Panc1 (cell line): ENCODE measurements at regions not wholly inside any gene's neighbourhood (a gene's known extent, or its start where the extent isn't known, plus 50 kb on each side); places are given as distances from the start of the nearest gene placed in this dataset.
"Not testable (repeated sequence)": the region's sequence is repeated elsewhere in the genome, so short reads cannot be mapped to it uniquely, and the experiment has no call there.

Source experiments
- ATAC-seq: fragments of 200-7000 bp; cut with Tn5 transposase; 2 replicates; pipeline ENCODE4 v1.9.1; 2020; ENCODE audit warnings: mild to moderate bottlenecking, moderate library complexity
- BruUV-seq: library from RNA; stranded (reverse); fragments of 400-500 nt; replicated peaks from 2 replicates; lab custom pipeline; 2021; lab: Mats Ljungman, UMichigan
- CTCF ChIA-PET: fragments of 300-600 bp; sonication (Branson Sonifier 250); formaldehyde crosslinking; loops from one replicate; lab custom pipeline; 2022; ENCODE audit warnings: antibody characterized with exemption; lab: Charles Lee
- POLR2A ChIA-PET: fragments of 300-600 bp; sonication (Branson Sonifier 250); formaldehyde crosslinking; loops from one replicate; lab custom pipeline; 2022; ENCODE audit warnings: antibody characterized with exemption; lab: Charles Lee
- DNase-seq: peaks from one replicate; pipeline ENCODE4 v3.0.0-alpha.2; 2010; ENCODE audit warnings: low read depth, low spot score
- H3K27ac ChIP-seq: 2 replicates; pipeline ENCODE4 v1.5.1; 2011; ENCODE audit warnings: mild to moderate bottlenecking, low read length, inconsistent platforms
- H3K27me3 ChIP-seq: fragments of 200-500 bp; sonication (Bioruptor generic); 2 replicates; pipeline ENCODE4 v1.6.0; 2014; ENCODE audit warnings: low read length, inconsistent platforms; ENCODE audit not compliant: control insufficient read depth, insufficient read depth
- H3K36me3 ChIP-seq: fragments of 200-500 bp; sonication (Bioruptor generic); 2 replicates; pipeline ENCODE4 v1.5.1; 2014; ENCODE audit warnings: inconsistent platforms, mild to moderate bottlenecking, low read length, moderate library complexity; ENCODE audit not compliant: control insufficient read depth, insufficient read depth
- H3K4me1 ChIP-seq: 2 replicates; pipeline ENCODE4 v1.5.1; 2011; ENCODE audit warnings: inconsistent platforms, mild to moderate bottlenecking, low read length, moderate library complexity; ENCODE audit not compliant: control insufficient read depth, insufficient read depth
- H3K4me3 ChIP-seq, 2 experiments: 2 replicates each; pipeline ENCODE4 v1.5.1; 2011 to 2012; ENCODE audit warnings: low read depth in 2 of 2, low read length in 2 of 2, mild to moderate bottlenecking in 2 of 2, inconsistent platforms in 1 of 2, moderate library complexity in 1 of 2
- H3K9me3 ChIP-seq: fragments of 200-500 bp; sonication (Bioruptor generic); 2 replicates; pipeline ENCODE4 v1.5.1; 2014; ENCODE audit warnings: low read depth, mild to moderate bottlenecking, inconsistent platforms, low read length, moderate library complexity; ENCODE audit not compliant: control insufficient read depth, insufficient read depth
- POLR2AphosphoS5 ChIP-seq: IDR thresholded peaks from 2 replicates; pipeline ENCODE4 v1.6.1; 2012; ENCODE audit warnings: mild to moderate bottlenecking, low read depth, low read length, moderate library complexity
- SIN3A ChIP-seq: IDR thresholded peaks from 2 replicates; pipeline ENCODE4 v1.6.1; 2012; ENCODE audit warnings: low read depth, mild to moderate bottlenecking, low read length, moderate library complexity, borderline replicate concordance; ENCODE audit not compliant: insufficient read depth
- TCF7L2 ChIP-seq: IDR thresholded peaks from 2 replicates; pipeline ENCODE4 v1.6.1; 2011; ENCODE audit warnings: mild to moderate bottlenecking, low read depth, low read length, inconsistent platforms
- in situ Hi-C: cut with HindIII; loops from 2 replicates; pipeline ENCODE4 v1.10.0; 2016; ENCODE audit warnings: low sequenced_read_pairs, low pct_unique_long_range_greater_than_20kb
- intact Hi-C: fragments of 100-400 bp; cut with micrococcal nuclease; formaldehyde crosslinking; loops from one replicate; pipeline ENCODE4 v1.10.0; 2022; ENCODE audit not compliant: unreplicated experiment
- TF ChIP-seq, protein P1 (sequence below): fragments of 450-650 bp; IDR thresholded peaks from 2 replicates; pipeline ENCODE4 v1.5.1; 2017; ENCODE audit warnings: mild to moderate bottlenecking
- TF ChIP-seq, protein P2 (sequence below), 2 experiments: IDR thresholded peaks; 2 replicates each; pipeline ENCODE4 v1.6.1; 2011 to 2012; ENCODE audit warnings: low read depth in 2 of 2, control low read depth in 1 of 2, low read length in 1 of 2, mild to moderate bottlenecking in 1 of 2, moderate library complexity in 1 of 2; ENCODE audit not compliant: insufficient read depth in 1 of 2

DNA sequence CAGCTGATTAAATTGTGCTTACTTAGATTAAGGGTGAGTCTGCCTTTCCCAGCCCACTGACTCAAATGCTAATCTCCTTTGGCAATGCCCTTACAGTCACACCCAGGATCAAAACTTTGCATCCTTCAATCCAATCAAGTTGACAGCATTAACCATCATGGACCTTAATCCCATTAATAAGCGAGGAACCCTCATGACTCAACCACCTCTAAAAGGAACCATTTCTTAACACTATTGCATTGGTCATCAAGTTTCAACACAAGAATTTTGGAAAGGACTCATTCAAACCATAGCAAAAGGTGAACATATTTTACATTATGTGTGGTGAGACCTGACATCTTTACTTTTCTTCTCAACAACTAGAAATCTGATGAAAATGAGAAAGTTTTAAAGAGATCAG is 187.0 kb downstream of the OSR1 start:
- TF ChIP-seq, protein P1, sequence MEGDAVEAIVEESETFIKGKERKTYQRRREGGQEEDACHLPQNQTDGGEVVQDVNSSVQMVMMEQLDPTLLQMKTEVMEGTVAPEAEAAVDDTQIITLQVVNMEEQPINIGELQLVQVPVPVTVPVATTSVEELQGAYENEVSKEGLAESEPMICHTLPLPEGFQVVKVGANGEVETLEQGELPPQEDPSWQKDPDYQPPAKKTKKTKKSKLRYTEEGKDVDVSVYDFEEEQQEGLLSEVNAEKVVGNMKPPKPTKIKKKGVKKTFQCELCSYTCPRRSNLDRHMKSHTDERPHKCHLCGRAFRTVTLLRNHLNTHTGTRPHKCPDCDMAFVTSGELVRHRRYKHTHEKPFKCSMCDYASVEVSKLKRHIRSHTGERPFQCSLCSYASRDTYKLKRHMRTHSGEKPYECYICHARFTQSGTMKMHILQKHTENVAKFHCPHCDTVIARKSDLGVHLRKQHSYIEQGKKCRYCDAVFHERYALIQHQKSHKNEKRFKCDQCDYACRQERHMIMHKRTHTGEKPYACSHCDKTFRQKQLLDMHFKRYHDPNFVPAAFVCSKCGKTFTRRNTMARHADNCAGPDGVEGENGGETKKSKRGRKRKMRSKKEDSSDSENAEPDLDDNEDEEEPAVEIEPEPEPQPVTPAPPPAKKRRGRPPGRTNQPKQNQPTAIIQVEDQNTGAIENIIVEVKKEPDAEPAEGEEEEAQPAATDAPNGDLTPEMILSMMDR = no peak
- TF ChIP-seq SIN3A (no peak), POLR2AphosphoS5 (no peak), TCF7L2 (no peak)
- TF ChIP-seq, protein P2, sequence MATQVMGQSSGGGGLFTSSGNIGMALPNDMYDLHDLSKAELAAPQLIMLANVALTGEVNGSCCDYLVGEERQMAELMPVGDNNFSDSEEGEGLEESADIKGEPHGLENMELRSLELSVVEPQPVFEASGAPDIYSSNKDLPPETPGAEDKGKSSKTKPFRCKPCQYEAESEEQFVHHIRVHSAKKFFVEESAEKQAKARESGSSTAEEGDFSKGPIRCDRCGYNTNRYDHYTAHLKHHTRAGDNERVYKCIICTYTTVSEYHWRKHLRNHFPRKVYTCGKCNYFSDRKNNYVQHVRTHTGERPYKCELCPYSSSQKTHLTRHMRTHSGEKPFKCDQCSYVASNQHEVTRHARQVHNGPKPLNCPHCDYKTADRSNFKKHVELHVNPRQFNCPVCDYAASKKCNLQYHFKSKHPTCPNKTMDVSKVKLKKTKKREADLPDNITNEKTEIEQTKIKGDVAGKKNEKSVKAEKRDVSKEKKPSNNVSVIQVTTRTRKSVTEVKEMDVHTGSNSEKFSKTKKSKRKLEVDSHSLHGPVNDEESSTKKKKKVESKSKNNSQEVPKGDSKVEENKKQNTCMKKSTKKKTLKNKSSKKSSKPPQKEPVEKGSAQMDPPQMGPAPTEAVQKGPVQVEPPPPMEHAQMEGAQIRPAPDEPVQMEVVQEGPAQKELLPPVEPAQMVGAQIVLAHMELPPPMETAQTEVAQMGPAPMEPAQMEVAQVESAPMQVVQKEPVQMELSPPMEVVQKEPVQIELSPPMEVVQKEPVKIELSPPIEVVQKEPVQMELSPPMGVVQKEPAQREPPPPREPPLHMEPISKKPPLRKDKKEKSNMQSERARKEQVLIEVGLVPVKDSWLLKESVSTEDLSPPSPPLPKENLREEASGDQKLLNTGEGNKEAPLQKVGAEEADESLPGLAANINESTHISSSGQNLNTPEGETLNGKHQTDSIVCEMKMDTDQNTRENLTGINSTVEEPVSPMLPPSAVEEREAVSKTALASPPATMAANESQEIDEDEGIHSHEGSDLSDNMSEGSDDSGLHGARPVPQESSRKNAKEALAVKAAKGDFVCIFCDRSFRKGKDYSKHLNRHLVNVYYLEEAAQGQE (IDR thresholded peaks at IDR 0.05; ENCODE audit: insufficient read depth in 1 of 2, low read depth in 2 of 2, low read length in 1 of 2) = no peak
- ChIA-PET CTCF (no interaction called here), POLR2A (no interaction called here)
- Histone ChIP-seq H3K36me3 (no peaks in the 10 kb centered on the region), H3K9me3 (no peaks in the 10 kb centered on the region), H3K27ac (no peak overlapping the region), H3K4me3 (no peak overlapping the region), H3K27me3 (no peaks in the 10 kb centered on the region), H3K4me1 (no peaks in the 10 kb centered on the region)
- DNase-seq = no peak
- in situ Hi-C loops (no loop called here), intact Hi-C loops (no loop called here)
- no TSS peak for BruUV-seq
- no peak for ATAC-seq

DNA sequence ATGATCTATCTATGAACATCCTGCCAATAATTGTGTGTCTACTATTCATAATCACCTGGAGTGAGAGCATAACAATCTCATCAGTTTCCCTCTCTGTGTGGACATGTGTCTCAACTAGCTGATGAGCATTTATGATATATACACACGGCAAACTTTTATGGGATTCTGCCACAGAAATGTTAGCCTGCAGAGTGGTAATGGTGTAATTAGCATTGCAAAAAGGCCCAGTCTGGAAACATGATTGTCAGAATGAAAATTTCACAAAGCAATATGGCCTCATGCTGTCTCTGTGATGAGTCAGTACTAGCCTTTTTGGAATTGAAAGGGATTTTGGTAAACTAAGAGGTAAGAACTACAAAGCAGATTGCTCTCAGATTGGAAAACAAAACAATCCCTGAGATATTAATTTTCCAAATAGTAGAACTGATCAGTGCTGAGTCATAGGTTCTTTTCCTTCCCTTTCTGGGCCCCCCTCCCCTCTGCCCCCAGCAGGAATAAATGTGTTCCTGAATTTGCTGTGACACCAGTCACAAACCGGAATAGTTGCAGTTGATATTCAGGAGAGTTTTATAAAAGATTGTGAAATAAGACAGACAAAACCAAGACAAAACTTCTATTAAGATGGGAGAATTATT is 189.2 kb downstream of the OSR1 start:
- ChIA-PET CTCF (no interaction called here), POLR2A (no interaction called here)
- TF ChIP-seq TCF7L2 (no peak), POLR2AphosphoS5 (no peak), SIN3A (no peak)
- TF ChIP-seq, protein P2 (IDR thresholded peaks at IDR 0.05; ENCODE audit: insufficient read depth in 1 of 2, low read depth in 2 of 2, low read length in 1 of 2) = no peak
- TF ChIP-seq, protein P1 = no peak
- Histone ChIP-seq H3K9me3 (no peaks in the 10 kb centered on the region), H3K4me1 (no peaks in the 10 kb centered on the region), H3K27ac (no peak overlapping the region), H3K4me3 (no peak overlapping the region), H3K27me3 (no peaks in the 10 kb centered on the region), H3K36me3 (no peaks in the 10 kb centered on the region)
- DNase-seq (no peak), ATAC-seq (no peak)
- intact Hi-C loops (no loop called here), in situ Hi-C loops (no loop called here)
- BruUV-seq = no TSS peak

DNA sequence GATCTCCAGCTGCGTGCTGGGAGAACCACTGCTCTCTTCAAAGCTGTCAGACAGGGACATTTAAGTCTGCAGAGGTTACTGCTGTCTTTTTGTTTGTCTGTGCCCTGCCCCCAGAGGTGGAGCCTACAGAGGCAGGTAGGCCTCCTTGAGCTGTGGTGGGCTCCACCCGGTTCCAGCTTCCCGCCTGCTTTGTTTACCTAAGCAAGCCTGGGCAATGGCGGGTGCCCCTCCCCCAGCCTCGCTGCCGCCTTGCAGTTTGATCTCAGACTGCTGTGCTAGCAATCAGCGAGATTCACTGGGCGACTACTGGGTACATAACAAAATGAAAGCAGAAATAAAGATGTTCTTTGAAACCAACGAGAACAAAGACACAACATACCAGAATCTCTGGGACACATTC is 194.3 kb downstream of the OSR1 start:
- not testable (repeated sequence) for DNase-seq

More for the DNA sequence above, 194.3 kb downstream of the OSR1 start:
- H3K36me3 ChIP-seq, H3K27me3 ChIP-seq, in situ Hi-C loops, H3K4me3 ChIP-seq, intact Hi-C loops, H3K27ac ChIP-seq, BruUV-seq, H3K9me3 ChIP-seq, CTCF ChIA-PET, ATAC-seq, H3K4me1 ChIP-seq, POLR2A ChIA-PET: not testable (repeated sequence)
